ENCODE measurements at regions not wholly inside any gene's neighbourhood (a gene's known extent, or its start where the extent isn't known, plus 50 kb on each side); places are given as distances from the start of the nearest gene placed in this dataset.

GRCh38 chr14:71377099-71377498, 469.8 kb downstream of the PCNX1 start:
- 96 to 97% methylated on average over 11 to 28 of the region's 28 CpGs for WGBS, 2 donors
- Histone ChIP-seq H3K27ac (no peak overlapping the region), H3K9me3 (no peaks in the 10 kb centered on the region), H3K4me3 (no peak overlapping the region), H3K4me1 (peaks cover 0 to 13% (median 6%) of the 10 kb centered on the region in 3 donors), H3K27me3 (no peaks in the 10 kb centered on the region), H3K36me3 (no peaks in the 10 kb centered on the region)
- FAIRE-seq = no peak
- DNase-seq = peak in 2 of 6 donors; percentile 18 to 70
- intact Hi-C loops (cut with DNase I) = no loop called here
- ATAC-seq = no peak
- no peak for TF ChIP-seq CTCF (IDR thresholded peaks at IDR 0.05)

- FAIRE-seq (no peak), DNase-seq (no peak), ATAC-seq (no peak)
- Histone ChIP-seq H3K36me3 (no peaks in the 10 kb centered on the region), H3K4me1 (peaks cover 8 to 22% (median 9%) of the 10 kb centered on the region in 3 donors), H3K9me3 (no peaks in the 10 kb centered on the region), H3K27ac (no peak overlapping the region), H3K27me3 (no peaks in the 10 kb centered on the region), H3K4me3 (no peak overlapping the region)
- 95 to 96% methylated on average over 2 of the region's 2 CpGs for WGBS, 2 donors
- no peak for TF ChIP-seq CTCF (IDR thresholded peaks at IDR 0.05)
- intact Hi-C loops (cut with DNase I) = no loop called here
These were observed 473.0 kb downstream of the PCNX1 start for GRCh38 chr14:71380271-71380670.

- Histone ChIP-seq H3K4me1 (peaks cover 8 to 22% (median 9%) of the 10 kb centered on the region in 3 donors), H3K9me3 (no peaks in the 10 kb centered on the region), H3K27me3 (no peaks in the 10 kb centered on the region), H3K36me3 (no peaks in the 10 kb centered on the region), H3K27ac (no peak overlapping the region), H3K4me3 (no peak overlapping the region)
- no peak for TF ChIP-seq CTCF (IDR thresholded peaks at IDR 0.05)
- intact Hi-C loops (cut with DNase I) = no loop called here
- FAIRE-seq (no peak), DNase-seq (no peak), ATAC-seq (no peak)
These were observed 474.6 kb downstream of the PCNX1 start for GRCh38 chr14:71381814-71382213.

- no peak overlapping the region for H3K4me3 ChIP-seq
These were observed 475.1 kb downstream of the PCNX1 start for GRCh38 chr14:71382315-71382714.

More at GRCh38 chr14:71382315-71382714, 475.1 kb downstream of the PCNX1 start:
- TF ChIP-seq CTCF (IDR thresholded peaks at IDR 0.05) = no peak
- H3K36me3 ChIP-seq = no peaks in the 10 kb centered on the region
- H3K4me1 ChIP-seq = peaks cover 8 to 22% (median 11%) of the 10 kb centered on the region in 3 donors
- intact Hi-C loops (cut with DNase I) = no loop called here
- H3K9me3 ChIP-seq = no peaks in the 10 kb centered on the region
- DNase-seq (no peak), ATAC-seq (no peak), FAIRE-seq (no peak)
- no peak overlapping the region for H3K27ac ChIP-seq
- no peaks in the 10 kb centered on the region for H3K27me3 ChIP-seq
- 48 to 51% methylated on average over 6 of the region's 6 CpGs for WGBS, 2 donors
